PC-9 (cell line): ENCODE measurements at regions not wholly inside any gene's neighbourhood (a gene's known extent, or its start where the extent isn't known, plus 50 kb on each side); places are given as distances from the start of the nearest gene placed in this dataset.

Source experiments
- EZH2 ChIP-seq: fragments of 200-600 bp; sonication (generic); IDR thresholded peaks from 2 replicates; pipeline ENCODE4 v1.8.0; 2017; ENCODE audit warnings: antibody characterized with exemption, low read depth
- TF ChIP-seq, protein P1 (sequence below): fragments of 200-600 bp; sonication (generic); conservative IDR thresholded peaks from 2 replicates; pipeline ENCODE4 v1.6.1; 2017; ENCODE audit warnings: mixed run types, antibody characterized with exemption, mild to moderate bottlenecking, moderate library complexity

DNA sequence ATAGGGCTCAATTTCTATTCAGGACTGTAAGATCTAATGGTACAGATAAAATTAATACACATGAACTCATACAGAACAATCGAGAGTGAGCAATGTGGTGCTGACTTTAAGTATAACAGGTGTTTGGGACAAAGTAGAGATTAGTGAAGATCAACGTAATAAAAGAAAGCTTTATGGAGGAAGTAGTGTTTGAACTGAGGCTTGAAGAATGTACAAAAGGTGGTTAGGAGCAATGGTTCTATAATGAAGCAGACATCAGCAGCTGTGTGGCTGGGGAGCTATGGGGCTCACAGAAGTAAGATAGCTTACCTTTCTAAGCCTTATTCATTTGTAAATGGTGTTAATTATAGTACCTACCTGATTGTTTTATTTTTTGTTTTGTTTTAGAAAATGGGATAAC is 275.4 kb upstream of the RGMB start:
- TF ChIP-seq EZH2: no peak
- TF ChIP-seq, protein P1, sequence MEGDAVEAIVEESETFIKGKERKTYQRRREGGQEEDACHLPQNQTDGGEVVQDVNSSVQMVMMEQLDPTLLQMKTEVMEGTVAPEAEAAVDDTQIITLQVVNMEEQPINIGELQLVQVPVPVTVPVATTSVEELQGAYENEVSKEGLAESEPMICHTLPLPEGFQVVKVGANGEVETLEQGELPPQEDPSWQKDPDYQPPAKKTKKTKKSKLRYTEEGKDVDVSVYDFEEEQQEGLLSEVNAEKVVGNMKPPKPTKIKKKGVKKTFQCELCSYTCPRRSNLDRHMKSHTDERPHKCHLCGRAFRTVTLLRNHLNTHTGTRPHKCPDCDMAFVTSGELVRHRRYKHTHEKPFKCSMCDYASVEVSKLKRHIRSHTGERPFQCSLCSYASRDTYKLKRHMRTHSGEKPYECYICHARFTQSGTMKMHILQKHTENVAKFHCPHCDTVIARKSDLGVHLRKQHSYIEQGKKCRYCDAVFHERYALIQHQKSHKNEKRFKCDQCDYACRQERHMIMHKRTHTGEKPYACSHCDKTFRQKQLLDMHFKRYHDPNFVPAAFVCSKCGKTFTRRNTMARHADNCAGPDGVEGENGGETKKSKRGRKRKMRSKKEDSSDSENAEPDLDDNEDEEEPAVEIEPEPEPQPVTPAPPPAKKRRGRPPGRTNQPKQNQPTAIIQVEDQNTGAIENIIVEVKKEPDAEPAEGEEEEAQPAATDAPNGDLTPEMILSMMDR: no peak
